GM06990 (cell line): ENCODE measurements at regions not wholly inside any gene's neighbourhood (a gene's known extent, or its start where the extent isn't known, plus 50 kb on each side); places are given as distances from the start of the nearest gene placed in this dataset.

Experiments
- DNase-seq: peaks from one replicate; pipeline ENCODE4 v3.0.0-alpha.2; 2011; ENCODE audit not compliant: insufficient read length; ENCODE audit errors: extremely low read depth
- H3K27me3 ChIP-seq: replicated peaks from 2 replicates; pipeline ENCODE4 v1.6.0; 2011; ENCODE audit warnings: low read length; ENCODE audit not compliant: control insufficient read depth, insufficient read depth
- H3K36me3 ChIP-seq: 2 replicates; pipeline ENCODE4 v1.5.1; 2011; ENCODE audit warnings: low read length; ENCODE audit not compliant: control insufficient read depth, insufficient read depth
- H3K4me3 ChIP-seq: replicated peaks from 2 replicates; pipeline ENCODE4 v1.5.1; 2011; ENCODE audit warnings: low read depth, mild to moderate bottlenecking, control low read depth, low read length
- CTCF ChIP-seq: IDR thresholded peaks from 2 replicates; pipeline ENCODE4 v1.5.1; 2011; ENCODE audit warnings: low read length, control low read depth, mild to moderate bottlenecking, inconsistent platforms; ENCODE audit not compliant: insufficient read depth, poor library complexity, severe bottlenecking

GRCh38 chr2:129329574-129329973 lies 649.9 kb upstream of the RAB6C start:
- Histone ChIP-seq H3K4me3 (no peak overlapping the region), H3K36me3 (no peaks in the 10 kb centered on the region), H3K27me3 (no peaks in the 10 kb centered on the region)
- TF ChIP-seq CTCF, result no peak
- no peak for DNase-seq

- Histone ChIP-seq H3K27me3 (no peaks in the 10 kb centered on the region), H3K4me3 (no peak overlapping the region), H3K36me3 (no peaks in the 10 kb centered on the region)
- TF ChIP-seq CTCF, result no peak
- DNase-seq, result no peak
These were observed 649.0 kb upstream of the RAB6C start for GRCh38 chr2:129330504-129330903.

GRCh38 chr2:129331638-129332037 lies 647.8 kb upstream of the RAB6C start:
- DNase-seq, result no peak
- no peaks in the 10 kb centered on the region for H3K27me3 ChIP-seq
- H3K36me3 ChIP-seq, result no peaks in the 10 kb centered on the region
- no peak for TF ChIP-seq CTCF
- no peak overlapping the region for H3K4me3 ChIP-seq

- no peak for TF ChIP-seq CTCF
- Histone ChIP-seq H3K27me3 (no peaks in the 10 kb centered on the region), H3K36me3 (no peaks in the 10 kb centered on the region), H3K4me3 (no peak overlapping the region)
- DNase-seq, result no peak
These were observed 645.3 kb upstream of the RAB6C start for GRCh38 chr2:129334128-129334527.

- H3K27me3 ChIP-seq, result no peaks in the 10 kb centered on the region
- no peak for DNase-seq
- no peaks in the 10 kb centered on the region for H3K36me3 ChIP-seq
- TF ChIP-seq CTCF, result no peak
- H3K4me3 ChIP-seq, result no peak overlapping the region
These were observed 644.6 kb upstream of the RAB6C start for GRCh38 chr2:129334696-129335410.

GRCh38 chr2:129336276-129336675 lies 643.2 kb upstream of the RAB6C start:
- DNase-seq, result no peak
- no peak for TF ChIP-seq CTCF
- no peaks in the 10 kb centered on the region for H3K27me3 ChIP-seq
- H3K4me3 ChIP-seq, result no peak overlapping the region
- no peaks in the 10 kb centered on the region for H3K36me3 ChIP-seq
